CD4-positive, alpha-beta T cell treated with Interleukin-1 beta for 1 hour (primary cell): ENCODE measurements at regions not wholly inside any gene's neighbourhood (a gene's known extent, or its start where the extent isn't known, plus 50 kb on each side); places are given as distances from the start of the nearest gene placed in this dataset.
A peak's percentile ranks its signal among the peaks of the same experiment; 100 is the strongest.
"Not testable (repeated sequence)": the region's sequence is repeated elsewhere in the genome, so short reads cannot be mapped to it uniquely, and the experiment has no call there.

Source experiments
- DNase-seq, 2 donors: peaks; one replicate each; pipeline ENCODE4 v3.0.0-alpha.2; 2020 to 2022

- no peak for DNase-seq
Measured at GRCh38 chr16:87196661-87197060, 120.5 kb downstream of the C16orf95 start.

- DNase-seq: no peak
Measured at GRCh38 chr16:87198328-87198832, 118.8 kb downstream of the C16orf95 start.

- no peak for DNase-seq
Measured at GRCh38 chr16:87198881-87199280, 118.3 kb downstream of the C16orf95 start.

GRCh38 chr16:87199379-87199778 is 117.8 kb downstream of the C16orf95 start:
- DNase-seq: no peak

- DNase-seq: no peak
Measured at GRCh38 chr16:87199901-87200300, 117.3 kb downstream of the C16orf95 start.

- no peak for DNase-seq
Measured at GRCh38 chr16:87200637-87201036, 116.6 kb downstream of the C16orf95 start.

GRCh38 chr16:87201052-87201451 is 116.1 kb downstream of the C16orf95 start:
- DNase-seq: no peak

- no peak for DNase-seq
Measured at GRCh38 chr16:87201790-87202189, 115.4 kb downstream of the C16orf95 start.

GRCh38 chr16:87202346-87202745 is 114.8 kb downstream of the C16orf95 start:
- no peak for DNase-seq

GRCh38 chr16:87203060-87203656 is 114.0 kb downstream of the C16orf95 start:
- peak; percentile 15 to 18 for DNase-seq

GRCh38 chr16:87206646-87207451 is 110.3 kb downstream of the C16orf95 start:
- no peak for DNase-seq

GRCh38 chr16:87207509-87207908 is 109.7 kb downstream of the C16orf95 start:
- DNase-seq: no peak

- DNase-seq: no peak
Measured at GRCh38 chr16:87207965-87208364, 109.2 kb downstream of the C16orf95 start.

GRCh38 chr16:87208968-87209367 is 108.2 kb downstream of the C16orf95 start:
- DNase-seq: not testable (repeated sequence)

- DNase-seq: no peak
Measured at GRCh38 chr16:87209808-87210512, 107.2 kb downstream of the C16orf95 start.

GRCh38 chr16:87210894-87211293 is 106.3 kb downstream of the C16orf95 start:
- DNase-seq: no peak

- no peak for DNase-seq
Measured at GRCh38 chr16:87212026-87212425, 105.2 kb downstream of the C16orf95 start.

GRCh38 chr16:87213536-87213935 is 103.7 kb downstream of the C16orf95 start:
- DNase-seq: no peak

GRCh38 chr16:87216148-87216840 is 100.9 kb downstream of the C16orf95 start:
- DNase-seq: no peak

- DNase-seq: no peak
Measured at GRCh38 chr16:87216841-87217275, 100.3 kb downstream of the C16orf95 start.

- not testable (repeated sequence) for DNase-seq
Measured at GRCh38 chr16:87217802-87218201, 99.4 kb downstream of the C16orf95 start.

GRCh38 chr16:87218281-87219055 is 98.7 kb downstream of the C16orf95 start:
- DNase-seq: no peak
